ENCODE measurements at regions not wholly inside any gene's neighbourhood (a gene's known extent, or its start where the extent isn't known, plus 50 kb on each side); places are given as distances from the start of the nearest gene placed in this dataset.

DNA sequence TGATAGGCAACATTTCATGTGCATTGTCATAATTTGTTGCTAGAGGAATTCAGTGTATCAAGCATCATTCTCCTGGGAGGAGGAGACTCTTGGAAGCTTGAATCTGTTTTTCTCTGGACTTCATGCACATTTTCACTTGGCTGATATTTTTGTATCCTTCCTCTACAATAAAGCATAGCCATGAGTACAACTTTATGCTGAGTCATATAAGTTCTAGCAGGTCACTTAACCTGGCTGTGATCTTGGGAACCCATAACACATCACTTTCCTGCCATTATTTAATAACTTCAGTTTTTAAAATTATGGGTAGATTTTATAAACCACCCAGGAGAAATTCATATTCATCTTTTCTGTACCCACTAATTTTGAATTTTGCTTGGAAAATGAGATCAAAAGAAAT, 203.0 kb upstream of the CD96 start:
- DNase-seq (ENCODE audit: low read depth in 2 of 3, low spot score in 2 of 3), result no peak

DNA sequence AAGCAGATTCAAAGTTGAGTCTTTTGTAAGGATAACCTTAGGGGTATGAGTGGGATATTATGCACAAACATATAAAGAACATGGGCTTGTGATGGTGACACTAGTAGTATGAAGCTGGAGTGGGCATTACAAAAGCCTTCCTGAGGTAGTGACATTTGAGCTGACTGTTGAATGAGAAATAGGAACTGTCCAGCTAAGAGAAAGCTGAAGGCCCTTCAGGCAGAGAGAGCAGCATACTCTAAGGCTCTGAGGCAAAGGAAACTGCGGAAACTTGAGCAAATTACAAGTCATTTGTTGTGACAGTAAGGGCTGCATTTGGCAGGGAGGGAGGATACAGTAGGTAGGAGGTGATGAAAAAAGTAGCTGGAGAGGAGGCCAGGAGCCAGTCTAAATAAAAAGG, 190.7 kb upstream of the CD96 start:
- no peak for DNase-seq (ENCODE audit: low read depth in 2 of 3, low spot score in 2 of 3)

DNA sequence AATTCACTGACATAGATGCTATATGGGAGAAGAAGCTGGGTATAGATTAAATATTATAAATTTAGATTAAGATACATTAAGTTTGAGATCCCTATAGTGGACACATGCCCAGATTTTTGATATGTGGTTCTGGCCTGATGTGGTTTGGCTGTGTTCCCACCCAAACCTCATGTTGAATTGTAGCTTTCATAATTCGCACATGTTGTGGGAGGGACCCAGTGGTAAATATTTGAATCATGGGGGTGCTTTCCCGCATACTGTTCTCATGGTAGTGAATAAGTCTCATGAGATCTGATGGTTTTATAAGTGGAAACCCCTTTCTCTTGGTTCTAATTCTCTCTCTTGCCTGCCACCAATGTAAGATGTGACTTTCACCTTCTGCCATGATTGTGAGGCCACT, 189.4 kb upstream of the CD96 start:
- no peak for DNase-seq (ENCODE audit: low read depth in 2 of 3, low spot score in 2 of 3)

DNA sequence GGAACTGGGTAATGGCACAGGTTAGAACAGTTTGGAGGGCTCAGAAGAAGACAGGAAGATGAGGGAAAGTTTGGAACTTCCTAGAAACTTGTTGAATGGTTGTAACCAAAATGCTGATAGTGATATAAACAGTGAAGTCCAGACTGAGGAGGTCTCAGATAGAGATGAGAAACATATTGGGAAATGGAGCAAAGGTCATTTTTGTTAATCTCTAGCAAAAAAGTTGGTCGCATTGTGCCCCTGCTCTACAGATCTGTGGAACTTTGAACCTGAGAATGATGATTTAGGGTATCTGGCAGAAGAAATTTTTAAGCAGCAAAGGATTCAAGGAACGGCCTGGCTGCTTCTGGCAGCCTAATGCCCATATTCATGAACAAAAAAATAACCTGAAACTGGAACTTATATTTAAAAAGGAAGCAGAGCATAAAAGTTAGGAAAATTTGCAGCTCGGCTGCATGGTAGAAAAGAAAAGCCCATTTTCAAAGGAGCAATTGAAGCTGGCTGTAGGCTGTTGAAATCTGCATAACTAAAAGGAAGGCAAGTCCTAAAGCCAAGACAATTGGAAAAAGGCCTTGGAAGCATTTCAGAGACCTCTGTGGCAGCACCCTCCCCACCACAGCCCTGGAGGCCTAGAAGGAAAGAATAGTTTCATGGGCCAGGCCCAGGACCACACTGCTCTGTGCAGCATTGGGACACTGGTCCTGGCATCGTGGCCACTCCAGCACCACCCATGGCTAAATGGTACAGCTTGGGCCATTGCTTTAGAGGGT, 182.6 kb upstream of the CD96 start:
- DNase-seq (ENCODE audit: low read depth in 2 of 3, low spot score in 2 of 3), result no peak

DNA sequence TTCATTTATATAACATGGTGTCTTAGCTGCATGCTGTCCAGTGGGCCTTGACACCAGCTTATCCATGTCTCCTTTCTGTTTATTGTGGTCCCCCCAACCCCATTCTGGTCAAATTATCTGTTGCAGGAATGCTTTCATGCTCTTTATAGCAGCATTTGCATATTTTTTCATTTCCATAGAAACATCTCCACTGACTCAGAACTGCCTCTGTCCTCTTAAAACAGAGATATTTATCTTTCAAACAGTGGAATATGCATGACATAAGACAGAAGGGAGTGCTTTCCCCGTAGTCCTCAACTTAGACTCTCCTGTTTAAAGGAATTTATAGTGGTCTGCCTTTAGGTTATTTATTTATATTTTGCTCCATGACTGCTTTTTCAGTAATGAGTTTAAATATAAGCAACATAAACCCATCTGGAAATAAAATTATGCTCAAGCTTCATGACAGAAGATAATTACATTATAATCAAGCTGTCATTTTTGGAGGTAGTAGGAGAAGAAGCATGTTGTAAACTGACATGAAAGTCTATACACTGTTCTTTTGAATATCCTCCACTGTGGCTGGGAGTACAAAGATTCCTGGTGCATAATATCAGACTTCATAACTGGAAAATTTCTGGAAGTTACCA, 179.5 kb upstream of the CD96 start:
- no peak for DNase-seq (ENCODE audit: low read depth in 2 of 3, low spot score in 2 of 3)

DNA sequence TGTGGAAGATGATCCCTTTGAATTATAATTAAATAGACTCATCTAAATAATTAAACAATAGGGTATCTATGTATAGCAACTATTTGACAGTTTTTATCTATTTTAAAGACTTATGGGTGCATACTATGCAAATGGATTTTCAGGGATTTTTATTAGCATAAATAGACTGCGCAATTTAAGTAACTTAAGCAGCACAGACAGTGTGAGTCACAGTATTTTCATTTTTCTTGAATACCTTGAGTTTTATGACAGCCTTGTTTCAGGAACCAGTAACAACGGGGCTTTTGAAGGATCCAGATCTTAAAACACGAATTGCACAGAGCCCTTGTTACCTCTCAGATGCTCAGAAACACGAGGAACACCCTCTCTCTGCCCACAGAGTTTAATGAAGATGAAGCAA, 175.5 kb upstream of the CD96 start:
- no peak for DNase-seq (ENCODE audit: low read depth in 2 of 3, low spot score in 2 of 3)

DNA sequence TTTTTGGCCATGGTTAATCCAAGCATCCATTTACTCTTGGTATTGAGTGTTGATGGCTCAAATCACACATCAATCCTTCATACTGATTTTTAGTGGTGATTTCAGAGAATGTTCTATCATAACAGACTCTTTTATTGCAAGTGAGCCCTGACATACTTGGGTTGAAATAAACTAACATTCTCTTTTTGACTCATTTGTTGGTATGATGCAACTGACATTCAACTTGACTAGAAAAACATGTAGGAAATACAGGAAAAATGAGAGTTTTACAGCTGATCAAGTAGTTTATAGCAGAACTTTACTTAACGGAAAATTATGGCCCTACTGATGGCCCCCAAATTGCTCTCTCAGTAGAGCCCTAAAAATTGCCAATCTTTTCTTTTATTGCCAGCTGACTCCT, 173.9 kb upstream of the CD96 start:
- DNase-seq (ENCODE audit: low read depth in 2 of 3, low spot score in 2 of 3), result no peak

DNA sequence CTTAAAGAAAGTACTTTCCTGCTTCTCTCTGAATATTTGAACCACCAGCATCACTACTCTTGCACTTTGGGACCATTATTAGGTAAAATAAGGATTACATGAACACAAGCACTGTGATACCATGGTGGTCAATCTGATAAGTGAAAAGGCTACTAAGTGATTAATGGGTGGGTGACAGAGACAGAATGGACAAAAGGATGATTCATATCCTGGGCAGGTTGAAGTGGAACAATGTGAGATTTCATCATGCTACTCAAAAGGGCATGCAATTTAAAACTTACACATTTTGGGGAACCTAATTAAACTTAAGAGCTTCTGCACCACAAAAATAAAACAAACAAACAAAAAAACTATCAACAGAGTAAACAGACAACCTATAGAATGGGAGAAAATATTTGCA, 172.0 kb upstream of the CD96 start:
- no peak for DNase-seq (ENCODE audit: low read depth in 2 of 3, low spot score in 2 of 3)

DNA sequence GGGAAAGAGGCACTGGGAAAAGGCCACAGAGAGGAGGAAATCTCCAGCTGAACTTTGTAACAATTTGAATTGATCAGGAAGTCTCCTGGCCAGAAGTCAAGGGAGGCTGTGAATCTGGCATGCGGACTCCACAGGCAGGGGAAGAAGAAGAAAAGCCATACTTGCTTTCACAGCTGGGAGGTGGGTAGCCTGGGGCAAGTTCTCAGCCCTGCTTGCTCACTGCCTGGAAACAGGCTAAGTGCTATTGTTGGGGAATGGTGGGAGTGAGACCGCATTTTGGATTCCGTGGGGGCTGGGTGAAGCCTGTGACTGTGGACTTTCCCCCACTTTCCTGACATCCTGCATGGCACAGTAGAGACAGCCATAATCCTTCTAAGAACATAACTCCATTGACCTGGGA, 168.8 kb upstream of the CD96 start:
- DNase-seq (ENCODE audit: low read depth in 2 of 3, low spot score in 2 of 3), result no peak

DNA sequence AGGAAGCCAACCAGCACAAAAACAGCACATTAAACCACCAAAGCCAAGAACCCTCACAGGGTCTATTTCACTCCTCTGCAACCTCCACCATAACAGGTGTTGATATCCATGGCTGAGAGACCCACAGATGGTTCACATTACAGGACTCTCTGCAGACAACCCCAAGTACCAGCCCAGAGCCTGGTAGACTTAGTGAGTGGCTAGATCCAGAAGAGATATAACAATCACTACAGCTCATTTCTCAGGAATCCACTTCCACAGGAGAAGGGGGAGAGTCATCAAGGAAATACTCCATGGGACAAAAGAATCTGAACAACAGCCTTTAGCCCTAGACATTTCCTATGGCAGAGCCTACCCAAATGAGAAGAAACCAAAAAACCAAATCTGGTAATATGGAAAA, 168.1 kb upstream of the CD96 start:
- no peak for DNase-seq (ENCODE audit: low read depth in 2 of 3, low spot score in 2 of 3)

DNA sequence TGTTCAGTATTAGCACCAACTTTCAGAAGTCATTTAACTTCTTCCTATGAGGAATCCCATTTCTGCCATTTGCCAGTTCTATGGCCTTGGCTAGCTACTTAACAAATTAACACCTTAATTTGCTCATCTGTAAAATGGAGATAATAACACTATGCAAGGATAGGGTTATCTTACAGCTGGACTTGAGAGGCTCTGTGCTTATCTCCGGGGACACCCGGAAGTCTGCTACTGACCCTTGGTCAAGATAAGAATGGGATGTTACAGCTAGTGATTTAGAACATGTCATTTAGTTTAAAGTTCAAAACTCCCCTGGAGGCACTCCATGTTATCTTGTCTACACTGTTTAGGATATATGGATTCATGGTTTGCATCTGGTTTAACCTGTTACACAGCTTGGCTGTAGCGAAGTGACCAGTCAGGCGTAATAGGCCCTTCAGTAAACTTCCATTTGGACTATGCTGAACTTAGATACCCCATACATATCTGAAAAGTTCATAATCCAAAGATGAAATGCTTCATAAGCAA, 156.0 kb upstream of the CD96 start:
- DNase-seq (ENCODE audit: low read depth in 2 of 3, low spot score in 2 of 3), result no peak

DNA sequence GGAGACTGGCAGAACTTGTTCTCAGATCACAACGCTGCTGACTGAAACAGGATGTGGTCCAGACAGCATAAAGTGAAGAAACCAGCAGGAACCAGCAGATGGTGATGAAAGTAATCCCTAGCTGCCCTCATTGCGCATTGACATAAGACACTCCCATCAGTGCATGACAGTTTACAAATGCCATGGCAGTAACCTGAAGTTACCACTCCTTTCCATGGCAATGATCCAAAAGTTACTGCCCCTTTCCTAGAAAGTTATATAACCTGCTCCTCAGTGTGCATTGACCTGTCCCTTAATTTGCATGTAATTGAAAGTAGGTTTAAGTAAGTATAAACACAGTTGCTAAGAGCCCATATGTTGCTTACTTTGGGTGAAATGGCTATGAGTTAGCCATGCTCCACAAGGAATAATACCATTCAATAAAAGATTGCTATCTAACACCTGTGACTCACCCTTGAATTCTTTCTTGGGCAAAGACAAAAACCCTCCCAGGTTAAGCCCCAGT, 149.1 kb upstream of the CD96 start:
- DNase-seq (ENCODE audit: low read depth in 2 of 3, low spot score in 2 of 3), result peak in 1 of 3 donors; percentile 13

DNA sequence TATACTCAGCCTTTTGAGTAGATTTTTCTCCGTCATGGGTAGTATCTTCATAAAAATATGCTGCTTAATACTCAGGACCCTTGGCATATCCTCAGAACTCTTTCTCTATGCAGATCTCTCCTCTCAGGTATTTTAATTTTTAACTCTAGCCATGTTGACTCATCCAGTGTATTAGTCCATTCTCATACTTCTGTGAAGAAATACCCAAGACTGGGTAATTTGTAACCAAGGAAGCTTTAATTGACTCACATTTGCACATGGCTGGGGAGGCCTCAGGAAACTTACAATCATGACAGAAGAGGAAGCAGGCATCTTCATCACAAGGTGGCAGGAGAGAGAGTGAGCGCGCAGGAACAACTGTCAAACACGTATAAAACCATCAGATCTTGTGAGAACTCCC, 129.3 kb upstream of the CD96 start:
- DNase-seq (ENCODE audit: low read depth in 2 of 3, low spot score in 2 of 3), result no peak

DNA sequence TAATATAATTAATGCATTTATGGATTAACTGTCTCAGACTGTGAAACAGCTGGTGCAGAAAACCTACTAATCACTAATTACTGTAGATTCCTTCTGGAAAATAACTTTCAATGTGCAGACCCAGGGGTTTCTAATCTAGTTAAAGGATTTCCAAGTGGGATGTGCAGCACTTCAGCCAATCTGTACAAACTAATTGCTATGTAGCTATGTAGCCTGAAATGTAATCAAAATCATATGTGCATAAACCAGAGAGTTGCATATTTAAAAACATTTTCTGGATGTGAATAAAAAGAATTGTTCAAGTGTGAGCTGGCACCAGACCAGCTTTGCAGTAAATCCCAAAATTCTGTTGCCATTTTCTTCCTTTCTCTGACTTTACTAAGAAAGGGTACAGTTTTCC, 127.5 kb upstream of the CD96 start:
- no peak for DNase-seq (ENCODE audit: low read depth in 2 of 3, low spot score in 2 of 3)

DNA sequence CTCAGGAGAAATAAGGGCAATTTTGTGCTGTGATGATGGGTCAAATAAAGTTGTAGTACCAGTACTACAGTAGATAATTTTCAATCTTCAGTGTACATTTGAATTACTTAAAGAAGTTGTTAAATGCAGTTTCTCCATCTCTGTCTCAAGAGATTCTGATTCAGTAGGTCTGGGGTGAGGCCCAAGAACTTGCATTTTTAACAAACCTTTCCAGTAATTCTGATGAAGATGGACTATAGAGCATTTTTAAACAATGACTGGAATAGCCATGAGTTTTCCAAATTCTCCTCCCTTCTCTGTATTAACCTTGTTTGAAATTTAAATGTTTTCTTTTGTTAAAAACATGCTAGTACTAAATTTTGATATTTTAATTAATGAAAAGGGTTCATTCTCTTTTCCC, 127.0 kb upstream of the CD96 start:
- DNase-seq (ENCODE audit: low read depth in 2 of 3, low spot score in 2 of 3), result no peak

DNA sequence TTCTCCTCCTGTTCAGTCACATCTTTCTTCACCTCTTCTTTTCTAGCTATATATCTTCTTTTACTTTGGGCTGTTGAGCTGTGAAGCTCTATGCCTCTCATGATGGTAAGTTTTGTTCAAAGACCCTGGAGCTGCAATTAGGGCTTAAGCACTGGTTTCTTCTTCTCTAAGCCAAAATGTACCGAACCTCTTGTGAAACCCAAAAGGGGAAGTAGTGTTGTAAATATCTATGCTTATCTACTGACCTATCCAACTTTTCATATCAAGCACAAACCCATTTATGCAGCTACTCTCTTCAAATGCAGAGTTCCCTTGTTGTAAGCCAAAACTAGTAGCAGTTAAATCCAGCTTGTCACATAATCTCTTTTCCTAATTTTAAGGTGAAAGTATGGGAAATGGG, 123.6 kb upstream of the CD96 start:
- no peak for DNase-seq (ENCODE audit: low read depth in 2 of 3, low spot score in 2 of 3)

DNA sequence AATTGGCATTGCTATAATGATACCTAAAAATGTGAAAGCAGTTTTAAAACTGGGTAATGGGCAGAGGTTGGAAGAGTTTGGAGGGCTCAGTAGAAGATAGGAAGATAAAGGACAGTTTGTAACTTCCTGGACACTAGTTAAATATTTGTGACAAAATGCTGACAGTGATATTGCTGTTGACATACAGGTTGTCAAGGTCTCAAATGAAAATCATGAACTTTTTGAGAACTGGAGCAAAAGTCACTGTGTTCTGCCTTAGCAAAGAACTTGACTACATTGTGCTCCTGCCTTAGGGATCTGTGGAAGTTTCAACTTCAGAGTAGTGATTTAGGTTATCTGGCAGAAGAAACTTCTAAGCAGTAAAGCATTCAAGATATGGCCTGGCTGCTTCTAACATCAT, 113.7 kb upstream of the CD96 start:
- DNase-seq (ENCODE audit: low read depth in 2 of 3, low spot score in 2 of 3), result no peak

DNA sequence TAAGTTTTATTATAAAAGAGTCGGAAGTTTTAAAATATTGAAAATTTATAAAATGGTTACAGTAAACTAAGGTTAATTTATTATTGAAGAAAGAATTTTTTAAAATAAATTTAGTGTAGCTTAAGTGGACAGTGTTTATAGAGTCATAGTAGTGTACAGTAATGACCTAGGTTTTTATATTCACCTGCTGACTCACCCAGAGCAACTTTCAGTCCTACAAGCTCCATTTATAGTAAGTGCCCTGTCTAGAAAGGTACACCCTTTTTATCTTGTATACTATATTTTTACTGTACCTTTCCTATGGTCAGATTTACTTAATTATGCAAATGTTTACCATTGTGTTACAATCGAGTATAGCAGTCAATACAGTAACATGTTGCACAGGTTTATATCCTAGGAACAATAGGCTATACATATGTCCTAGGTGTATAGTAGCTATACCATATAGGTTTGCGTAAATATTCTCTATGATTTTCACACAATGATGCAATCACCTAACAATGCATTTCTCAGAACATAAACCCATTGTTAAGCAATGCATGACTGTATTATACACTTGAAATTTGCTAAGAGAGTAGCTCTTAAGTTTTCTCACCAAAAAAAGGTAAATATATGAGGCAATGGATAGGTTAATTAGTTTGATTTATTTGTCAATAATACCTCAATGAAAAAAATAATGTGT, 106.9 kb upstream of the CD96 start:
- no peak for DNase-seq (ENCODE audit: low read depth in 2 of 3, low spot score in 2 of 3)

DNA sequence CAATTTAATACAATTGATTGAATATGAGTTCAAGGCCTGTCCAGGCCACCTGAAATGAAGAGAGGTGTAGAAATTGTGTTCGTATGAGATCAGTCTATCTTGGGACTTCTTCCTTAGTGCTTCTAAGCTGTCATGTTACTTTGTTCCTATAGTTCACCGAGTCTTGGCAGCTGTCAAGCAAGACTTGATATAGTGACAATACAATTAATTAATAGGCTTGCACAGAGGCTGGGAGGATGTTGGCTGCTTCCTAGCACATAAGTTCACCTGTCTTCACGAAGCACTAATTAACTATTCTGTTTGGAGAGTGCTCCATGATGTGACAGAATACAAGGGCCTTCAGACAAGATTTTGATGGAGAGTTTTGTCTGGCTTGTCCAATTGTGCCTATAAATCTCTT, 103.7 kb upstream of the CD96 start:
- no peak for DNase-seq (ENCODE audit: low read depth in 2 of 3, low spot score in 2 of 3)

DNA sequence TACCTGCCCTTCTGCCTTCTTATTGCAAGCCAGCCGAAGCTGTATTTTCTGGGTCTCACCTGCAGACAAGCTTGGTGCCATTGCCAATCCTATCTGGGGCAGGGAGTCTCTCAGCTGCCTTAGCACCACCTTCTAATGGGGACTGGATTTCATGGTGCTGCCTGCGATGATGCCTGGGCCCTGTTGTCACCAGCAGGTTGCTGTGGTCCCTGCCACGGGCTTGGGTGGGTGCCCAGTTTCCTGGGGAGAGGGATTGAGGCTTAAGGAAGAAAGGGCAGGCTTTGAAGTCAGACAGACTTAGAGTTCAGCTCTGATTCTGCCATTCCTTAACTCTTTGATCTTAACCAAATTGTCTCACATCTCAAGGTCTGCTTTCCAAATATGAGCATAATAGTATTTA, 87.4 kb upstream of the CD96 start:
- DNase-seq (ENCODE audit: low read depth in 2 of 3, low spot score in 2 of 3), result no peak

DNA sequence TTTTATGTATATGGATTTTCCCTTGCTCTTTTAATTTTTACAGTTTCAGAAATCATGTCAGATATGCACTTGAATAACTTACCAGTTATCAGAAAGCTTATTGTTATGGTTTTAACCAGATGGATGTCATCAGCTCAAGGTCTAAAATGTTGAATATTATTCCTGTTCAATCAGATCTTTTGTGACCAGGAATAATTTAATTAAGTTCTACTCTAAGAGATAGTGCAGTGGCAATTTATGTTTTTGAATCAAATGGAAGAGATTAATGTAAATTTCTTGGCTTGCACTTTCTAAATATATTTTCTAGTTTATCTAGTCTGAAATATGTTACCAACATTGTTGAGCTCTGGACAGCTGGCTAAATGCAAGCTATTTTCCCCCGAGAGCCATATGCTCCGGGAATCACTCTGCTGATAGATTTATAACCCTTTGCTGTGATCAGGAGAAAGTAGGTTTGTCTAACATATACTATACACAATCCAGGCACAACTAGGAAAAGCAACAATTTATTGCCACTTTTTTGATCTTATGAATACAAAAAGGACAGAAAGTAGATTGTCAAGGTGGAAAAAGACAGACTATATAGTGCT, 76.8 kb upstream of the CD96 start:
- DNase-seq (ENCODE audit: low read depth in 2 of 3, low spot score in 2 of 3), result no peak

Data from hematopoietic multipotent progenitor cell (in vitro differentiated cells).